KG1 (cell line): ENCODE measurements at regions not wholly inside any gene's neighbourhood (a gene's known extent, or its start where the extent isn't known, plus 50 kb on each side); places are given as distances from the start of the nearest gene placed in this dataset.

Experiments
- DNase-seq: peaks from one replicate; lab custom pipeline; 2025; lab: John Stamatoyannopoulos, UW

- no peak for DNase-seq
Measured at GRCh38 chr7:35501681-35502080, 193.3 kb downstream of the HERPUD2 start.

- DNase-seq, result no peak
Measured at GRCh38 chr7:35499226-35499625, 195.7 kb downstream of the HERPUD2 start.

- DNase-seq, result no peak
Measured at GRCh38 chr7:35498416-35498815, 196.5 kb downstream of the HERPUD2 start.

- DNase-seq, result no peak
Measured at GRCh38 chr7:35495844-35496243, 199.1 kb downstream of the HERPUD2 start.

GRCh38 chr7:35495377-35495776 is 199.6 kb downstream of the HERPUD2 start:
- no peak for DNase-seq

- DNase-seq, result no peak
Measured at GRCh38 chr7:35494407-35494806, 200.5 kb downstream of the HERPUD2 start.

- DNase-seq, result no peak
Measured at GRCh38 chr7:35492451-35493175, 202.3 kb downstream of the HERPUD2 start.

- DNase-seq, result no peak
Measured at GRCh38 chr7:35491233-35491632, 203.7 kb downstream of the HERPUD2 start.

GRCh38 chr7:35487841-35488240 is 207.1 kb downstream of the HERPUD2 start:
- no peak for DNase-seq

- DNase-seq, result no peak
Measured at GRCh38 chr7:35487402-35487801, 207.5 kb downstream of the HERPUD2 start.

GRCh38 chr7:35485436-35485835 is 209.5 kb downstream of the HERPUD2 start:
- no peak for DNase-seq

GRCh38 chr7:35483568-35483967 is 211.4 kb downstream of the HERPUD2 start:
- no peak for DNase-seq

- no peak for DNase-seq
Measured at GRCh38 chr7:35482231-35482630, 212.7 kb downstream of the HERPUD2 start.

GRCh38 chr7:35480806-35481205 is 214.1 kb downstream of the HERPUD2 start:
- DNase-seq, result no peak

- no peak for DNase-seq
Measured at GRCh38 chr7:35477609-35478008, 217.3 kb downstream of the HERPUD2 start.

- no peak for DNase-seq
Measured at GRCh38 chr7:35474100-35474499, 220.2 kb upstream of the TBX20 start.

- DNase-seq, result no peak
Measured at GRCh38 chr7:35468606-35469005, 214.7 kb upstream of the TBX20 start.

- DNase-seq, result no peak
Measured at GRCh38 chr7:35467456-35467978, 213.6 kb upstream of the TBX20 start.

GRCh38 chr7:35465791-35466336 is 212.0 kb upstream of the TBX20 start:
- DNase-seq, result no peak

- DNase-seq, result no peak
Measured at GRCh38 chr7:35463751-35464150, 209.9 kb upstream of the TBX20 start.

GRCh38 chr7:35463176-35463700 is 209.3 kb upstream of the TBX20 start:
- DNase-seq, result no peak

- DNase-seq, result no peak
Measured at GRCh38 chr7:35454575-35455385, 200.9 kb upstream of the TBX20 start.
